Choroid plexus epithelial cell (primary cell): ENCODE measurements at regions not wholly inside any gene's neighbourhood (a gene's known extent, or its start where the extent isn't known, plus 50 kb on each side); places are given as distances from the start of the nearest gene placed in this dataset.

Source experiments
- DNase-seq: peaks from one replicate; pipeline ENCODE4 v3.0.0-alpha.2; 2010; ENCODE audit warnings: low read depth
- H3K4me3 ChIP-seq: 2 replicates; pipeline ENCODE4 v1.5.1; 2011; ENCODE audit warnings: low read depth, mild to moderate bottlenecking, control low read depth, low read length, moderate library complexity
- CTCF ChIP-seq: conservative IDR thresholded peaks from 2 replicates; pipeline ENCODE4 v1.5.1; 2011; ENCODE audit warnings: low read depth, mild to moderate bottlenecking, control low read depth, inconsistent platforms, low read length, moderate library complexity

DNA sequence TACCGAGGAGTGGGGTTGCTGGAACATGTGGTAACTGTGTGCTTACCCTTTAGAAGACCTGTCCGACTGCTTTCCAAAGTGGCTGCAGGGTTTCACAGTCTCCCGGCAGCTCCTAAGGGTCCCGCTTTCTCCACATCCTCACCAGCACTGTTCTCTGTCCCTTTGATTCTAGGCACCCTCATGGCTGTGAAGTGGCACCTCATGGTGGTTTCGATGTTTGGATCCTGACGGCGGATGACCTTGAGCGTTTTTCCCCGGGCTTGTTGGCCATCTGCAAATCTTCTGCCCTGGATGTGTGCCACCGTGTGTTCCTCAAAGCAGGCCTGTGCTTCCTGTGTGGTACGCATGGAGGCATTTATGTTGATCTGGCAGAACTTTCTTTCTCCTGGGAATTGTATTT lies 292.5 kb upstream of the HDAC4 start:
- DNase-seq = no peak
- TF ChIP-seq CTCF = no peak
- no peak overlapping the region for H3K4me3 ChIP-seq

DNA sequence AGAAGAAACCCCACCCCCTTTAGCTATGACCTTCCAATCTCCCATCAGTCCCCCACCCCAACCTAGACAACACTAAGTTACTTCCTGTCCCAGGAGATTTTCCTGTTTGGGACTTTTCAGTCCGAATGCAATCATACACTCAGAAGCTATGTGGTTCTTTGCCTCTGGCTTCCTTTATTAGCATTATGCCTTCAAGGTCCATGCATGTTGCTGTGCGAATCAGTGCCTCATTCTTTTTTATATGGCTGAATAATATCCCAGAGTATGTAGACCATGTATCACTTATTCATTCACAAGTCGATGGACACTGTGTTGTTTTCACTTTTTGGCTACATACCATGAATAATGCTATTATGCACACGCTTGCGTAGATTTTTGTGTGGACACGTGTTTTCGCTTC lies 292.1 kb upstream of the HDAC4 start:
- no peak for TF ChIP-seq CTCF

GRCh38 chr2:239692362-239692851 lies 291.6 kb upstream of the HDAC4 start:
- TF ChIP-seq CTCF = no peak
- no peak overlapping the region for H3K4me3 ChIP-seq
- DNase-seq = no peak

More for the DNA sequence above, 292.1 kb upstream of the HDAC4 start:
- H3K4me3 ChIP-seq = no peak overlapping the region
- DNase-seq = no peak

DNA sequence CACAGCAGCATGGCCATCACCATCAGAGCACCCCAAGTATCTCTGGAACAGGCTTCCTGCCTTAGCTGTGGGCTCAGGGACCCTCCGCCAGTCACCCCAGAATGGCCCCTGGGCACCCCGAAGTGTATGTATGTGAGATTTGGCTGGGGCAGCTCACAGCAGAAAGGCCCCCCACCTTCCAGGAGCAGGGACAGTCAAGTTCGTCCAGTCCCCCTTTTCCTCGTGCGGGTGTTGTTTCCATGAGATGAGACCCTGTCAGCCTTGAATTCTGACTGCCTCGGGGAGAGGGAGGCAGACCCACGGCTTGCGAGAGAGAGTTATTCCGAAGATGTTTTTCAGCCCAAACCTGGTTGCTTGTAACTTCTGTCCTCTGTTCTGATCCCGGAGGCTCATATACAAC lies 290.9 kb upstream of the HDAC4 start:
- no peak for TF ChIP-seq CTCF
- DNase-seq = no peak
- H3K4me3 ChIP-seq = no peak overlapping the region

- DNase-seq = no peak
- no peak overlapping the region for H3K4me3 ChIP-seq
- no peak for TF ChIP-seq CTCF
Measured at GRCh38 chr2:239690651-239691631, 290.1 kb upstream of the HDAC4 start.

DNA sequence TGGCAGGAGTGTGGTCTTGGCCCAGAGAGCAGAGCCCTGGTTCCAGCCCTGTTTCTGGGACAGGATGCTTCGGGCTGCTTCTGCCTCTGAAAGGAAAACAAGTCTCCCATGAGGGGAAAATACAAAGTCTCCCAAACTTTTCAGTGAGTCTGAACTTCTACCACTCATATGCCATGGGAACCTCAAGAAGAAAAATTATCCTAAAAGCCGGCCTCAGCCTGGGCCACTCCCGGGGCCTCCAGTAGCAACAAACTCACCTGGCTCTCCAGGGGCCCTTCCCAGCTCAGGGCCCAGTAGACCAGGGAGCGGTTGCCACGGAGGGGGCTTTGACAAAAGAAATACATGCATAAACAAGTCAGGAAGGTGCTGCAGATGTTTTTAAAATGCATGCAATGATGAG lies 289.2 kb upstream of the HDAC4 start:
- DNase-seq = no peak
- no peak for TF ChIP-seq CTCF
- H3K4me3 ChIP-seq = no peak overlapping the region

DNA sequence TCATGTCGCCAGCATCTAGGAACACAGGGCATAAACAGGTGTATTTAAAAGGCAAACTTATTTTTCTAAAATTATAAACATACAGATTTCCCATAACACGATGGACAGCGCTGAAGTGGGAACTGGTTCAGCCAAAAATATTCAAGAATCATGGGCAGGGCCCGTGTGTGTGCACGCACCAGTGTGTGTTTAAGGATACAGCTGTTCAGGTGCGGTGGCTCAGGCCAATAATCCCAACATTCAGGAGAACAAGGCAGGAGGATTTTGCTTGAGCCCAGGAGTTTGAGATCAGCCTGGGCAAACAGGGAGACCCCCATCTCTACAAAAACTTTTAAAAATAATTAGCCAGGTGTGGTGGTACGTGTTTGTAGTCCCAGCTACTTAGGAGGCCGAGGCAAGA lies 288.6 kb upstream of the HDAC4 start:
- no peak for DNase-seq
- H3K4me3 ChIP-seq = no peak overlapping the region
- no peak for TF ChIP-seq CTCF
